GM23338 (cell line): ENCODE measurements at regions not wholly inside any gene's neighbourhood (a gene's known extent, or its start where the extent isn't known, plus 50 kb on each side); places are given as distances from the start of the nearest gene placed in this dataset.

Experiments
- CTCF ChIP-seq, 2 experiments: fragments of 200-600 bp in 1 of 2; sonication (generic) in 1 of 2; conservative IDR thresholded peaks; 2 replicates each; pipeline versions ENCODE4 v1.5.1 to v1.6.1; 2016 to 2017; ENCODE audit warnings: antibody characterized with exemption in 2 of 2, low read depth in 2 of 2, mild to moderate bottlenecking in 2 of 2, moderate library complexity in 1 of 2
- EZH2 ChIP-seq: fragments of 200-600 bp; sonication (generic); IDR thresholded peaks from one replicate; pipeline ENCODE4 v1.8.0; 2017; ENCODE audit warnings: antibody characterized with exemption, mild to moderate bottlenecking, low read depth; ENCODE audit not compliant: unreplicated experiment
- EZH2phosphoT487 ChIP-seq: fragments of 200-600 bp; sonication (generic); IDR thresholded peaks from one replicate; pipeline ENCODE4 v1.8.1; 2018; ENCODE audit warnings: antibody characterized with exemption; ENCODE audit not compliant: unreplicated experiment
- REST ChIP-seq: IDR thresholded peaks from one replicate; pipeline ENCODE4 v1.6.1; 2018; ENCODE audit warnings: antibody characterized with exemption; ENCODE audit not compliant: unreplicated experiment

- TF ChIP-seq EZH2phosphoT487 (no peak), CTCF (conservative IDR thresholded peaks at IDR 0.05; ENCODE audit: low read depth in 2 of 2) (no peak), REST (no peak), EZH2 (no peak)
Observed at GRCh38 chr10:118851062-118852035, 96.6 kb upstream of the CACUL1 start.
